Endodermal cell (in vitro differentiated cells): ENCODE measurements at regions not wholly inside any gene's neighbourhood (a gene's known extent, or its start where the extent isn't known, plus 50 kb on each side); places are given as distances from the start of the nearest gene placed in this dataset.

ENCODE experiments used
- DNase-seq: peaks from one replicate; pipeline ENCODE4 v3.0.0-alpha.2; 2017
- H3K27ac ChIP-seq: 2 replicates; pipeline ENCODE4 v1.5.1; 2013; ENCODE audit warnings: mild to moderate bottlenecking, low read depth, low read length, moderate library complexity
- H3K27me3 ChIP-seq: 2 replicates; pipeline ENCODE4 v1.6.1; 2013; ENCODE audit warnings: mild to moderate bottlenecking, low read length, moderate library complexity; ENCODE audit not compliant: insufficient read depth, control insufficient read depth, poor library complexity, severe bottlenecking
- H3K36me3 ChIP-seq: 2 replicates; pipeline ENCODE4 v1.7.0; 2013; ENCODE audit warnings: mild to moderate bottlenecking, low read length, moderate library complexity; ENCODE audit not compliant: control insufficient read depth, insufficient read depth
- H3K4me1 ChIP-seq: one replicate; pipeline ENCODE4 v1.7.0; 2013; ENCODE audit warnings: low read length; ENCODE audit not compliant: control insufficient read depth, insufficient read depth
- H3K4me3 ChIP-seq: 2 replicates; pipeline ENCODE4 v1.5.1; 2013; ENCODE audit warnings: mild to moderate bottlenecking, low read length, moderate library complexity
- H3K9ac ChIP-seq: 2 replicates; pipeline ENCODE4 v1.6.1; 2013; ENCODE audit warnings: mild to moderate bottlenecking, low read length, moderate library complexity; ENCODE audit not compliant: poor library complexity, severe bottlenecking; ENCODE audit errors: extremely low read depth
- H3K9me3 ChIP-seq: 2 replicates; pipeline ENCODE4 v1.6.1; 2013; ENCODE audit warnings: mild to moderate bottlenecking, low read length, moderate library complexity; ENCODE audit not compliant: control insufficient read depth
- H3K27ac Mint-ChIP-seq: 2 replicates; pipeline ENCODE4 v1.8.0; 2020; ENCODE audit warnings: mixed read lengths
- H3K27me3 Mint-ChIP-seq: 2 replicates; pipeline ENCODE4 v1.8.0; 2021; ENCODE audit warnings: mild to moderate bottlenecking, mixed read lengths; ENCODE audit not compliant: insufficient read depth
- H3K36me3 Mint-ChIP-seq: 2 replicates; pipeline ENCODE4 v1.8.0; 2020; ENCODE audit warnings: low read depth, mixed read lengths
- H3K4me1 Mint-ChIP-seq: 2 replicates; pipeline ENCODE4 v1.8.0; 2020; ENCODE audit warnings: mixed read lengths
- H3K4me3 Mint-ChIP-seq: 2 replicates; pipeline ENCODE4 v1.8.0; 2020; ENCODE audit warnings: mild to moderate bottlenecking, moderate library complexity, mixed read lengths
- H3K9me3 Mint-ChIP-seq: 2 replicates; pipeline ENCODE4 v1.8.0; 2020; ENCODE audit warnings: mild to moderate bottlenecking, mixed read lengths
- WGBS, 2 experiments: methylation state at CpG; one replicate each; pipeline versions ENCODE4 v1.1.5 to v1.1.7; 2013; ENCODE audit warnings: missing lambda C conversion rate in 2 of 2, mixed read lengths in 1 of 2; ENCODE audit not compliant: insufficient coverage in 1 of 2, insufficient read length in 1 of 2; 5-methylcytosine and 5-hydroxymethylcytosine counted together
- TF ChIP-seq, protein P1 (sequence below): fragments of 200-600 bp; sonication (generic); conservative IDR thresholded peaks from 2 replicates; pipeline ENCODE4 v1.5.0; 2021; ENCODE audit warnings: antibody characterized with exemption, mild to moderate bottlenecking

- Mint-ChIP-seq H3K9me3 (no peaks in the 10 kb centered on the region), H3K4me3 (no peak overlapping the region), H3K27ac (no peak overlapping the region), H3K4me1 (peaks cover 4% of the 10 kb centered on the region), H3K36me3 (no peaks in the 10 kb centered on the region), H3K27me3 (no peaks in the 10 kb centered on the region)
- DNase-seq = no peak
- Histone ChIP-seq H3K36me3 (no peaks in the 10 kb centered on the region), H3K9me3 (peaks cover 3% of the 10 kb centered on the region), H3K9ac (no peak overlapping the region), H3K27me3 (no peaks in the 10 kb centered on the region), H3K4me1 (no peaks in the 10 kb centered on the region), H3K4me3 (no peak overlapping the region), H3K27ac (no peak overlapping the region)
- TF ChIP-seq, protein P1, sequence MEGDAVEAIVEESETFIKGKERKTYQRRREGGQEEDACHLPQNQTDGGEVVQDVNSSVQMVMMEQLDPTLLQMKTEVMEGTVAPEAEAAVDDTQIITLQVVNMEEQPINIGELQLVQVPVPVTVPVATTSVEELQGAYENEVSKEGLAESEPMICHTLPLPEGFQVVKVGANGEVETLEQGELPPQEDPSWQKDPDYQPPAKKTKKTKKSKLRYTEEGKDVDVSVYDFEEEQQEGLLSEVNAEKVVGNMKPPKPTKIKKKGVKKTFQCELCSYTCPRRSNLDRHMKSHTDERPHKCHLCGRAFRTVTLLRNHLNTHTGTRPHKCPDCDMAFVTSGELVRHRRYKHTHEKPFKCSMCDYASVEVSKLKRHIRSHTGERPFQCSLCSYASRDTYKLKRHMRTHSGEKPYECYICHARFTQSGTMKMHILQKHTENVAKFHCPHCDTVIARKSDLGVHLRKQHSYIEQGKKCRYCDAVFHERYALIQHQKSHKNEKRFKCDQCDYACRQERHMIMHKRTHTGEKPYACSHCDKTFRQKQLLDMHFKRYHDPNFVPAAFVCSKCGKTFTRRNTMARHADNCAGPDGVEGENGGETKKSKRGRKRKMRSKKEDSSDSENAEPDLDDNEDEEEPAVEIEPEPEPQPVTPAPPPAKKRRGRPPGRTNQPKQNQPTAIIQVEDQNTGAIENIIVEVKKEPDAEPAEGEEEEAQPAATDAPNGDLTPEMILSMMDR = no peak
- WGBS, 2 experiments = 93% methylated on average over 2 of the region's 2 CpGs; no CpG with 5 or more reads in 1 of the 2 experiments
These were observed 131.8 kb upstream of the MAD2L1 start for GRCh38 chr4:120198411-120198810.

DNA sequence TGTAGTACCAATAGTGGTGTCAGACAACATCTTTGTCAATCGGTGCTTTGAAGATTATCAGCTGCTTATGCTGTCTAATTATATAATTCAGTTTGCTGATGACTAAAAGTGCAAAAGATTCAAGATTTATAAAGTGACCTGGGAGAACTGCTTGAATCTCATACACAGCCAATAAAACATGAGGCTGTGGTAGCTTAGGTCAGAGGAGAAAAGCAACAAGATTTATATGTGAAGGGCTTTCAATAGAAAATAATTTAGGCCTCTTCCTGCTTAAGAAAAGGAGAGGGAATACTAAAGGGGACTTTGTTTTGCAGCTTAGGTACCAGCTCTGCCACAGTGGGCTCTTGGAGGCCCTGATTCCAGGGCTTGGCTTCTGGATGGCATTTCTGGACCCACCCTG is 111.0 kb upstream of the MAD2L1 start:
- Histone ChIP-seq H3K36me3 (no peaks in the 10 kb centered on the region), H3K4me3 (no peak overlapping the region), H3K9ac (no peak overlapping the region), H3K27ac (no peak overlapping the region), H3K27me3 (peaks cover 7% of the 10 kb centered on the region), H3K4me1 (no peaks in the 10 kb centered on the region), H3K9me3 (no peaks in the 10 kb centered on the region)
- DNase-seq = no peak
- Mint-ChIP-seq H3K27ac (no peak overlapping the region), H3K36me3 (no peaks in the 10 kb centered on the region), H3K27me3 (peaks cover 2% of the 10 kb centered on the region), H3K4me1 (no peaks in the 10 kb centered on the region), H3K9me3 (no peaks in the 10 kb centered on the region), H3K4me3 (no peak overlapping the region)
- TF ChIP-seq, protein P1 = no peak
- 89% methylated on average over 1 of the region's 1 CpG; no CpG with 5 or more reads in 1 of the 2 experiments for WGBS, 2 experiments

DNA sequence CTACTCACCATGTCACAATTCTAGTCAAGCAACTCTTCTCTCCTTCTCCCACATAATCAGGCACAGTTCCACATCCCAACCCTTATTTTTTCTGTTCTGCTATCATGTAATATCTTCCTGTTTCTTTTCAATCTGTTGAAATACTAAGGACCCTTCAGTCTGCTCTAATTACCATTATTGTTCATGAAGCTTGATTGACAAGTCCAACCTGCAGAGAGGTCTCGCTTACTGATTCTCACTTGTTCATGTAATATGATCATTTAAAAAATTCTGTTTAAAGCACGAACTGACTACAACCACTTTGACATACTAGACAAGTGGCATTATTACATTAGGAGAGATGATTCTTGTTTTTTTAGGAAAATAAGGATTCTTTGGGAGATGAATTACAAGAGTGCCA is 108.6 kb upstream of the MAD2L1 start:
- Histone ChIP-seq H3K36me3 (no peaks in the 10 kb centered on the region), H3K4me3 (no peak overlapping the region), H3K27ac (no peak overlapping the region), H3K9ac (no peak overlapping the region), H3K9me3 (no peaks in the 10 kb centered on the region), H3K4me1 (no peaks in the 10 kb centered on the region), H3K27me3 (peaks cover 7% of the 10 kb centered on the region)
- Mint-ChIP-seq H3K4me1 (no peaks in the 10 kb centered on the region), H3K27me3 (peaks cover 2% of the 10 kb centered on the region), H3K9me3 (no peaks in the 10 kb centered on the region), H3K36me3 (no peaks in the 10 kb centered on the region), H3K27ac (no peak overlapping the region), H3K4me3 (no peak overlapping the region)
- WGBS, 2 experiments = 85 to 100% methylated on average over 1 to 2 of the region's 2 CpGs
- TF ChIP-seq, protein P1 = no peak
- no peak for DNase-seq
